ENCODE measurements at regions not wholly inside any gene's neighbourhood (a gene's known extent, or its start where the extent isn't known, plus 50 kb on each side); places are given as distances from the start of the nearest gene placed in this dataset.

DNA sequence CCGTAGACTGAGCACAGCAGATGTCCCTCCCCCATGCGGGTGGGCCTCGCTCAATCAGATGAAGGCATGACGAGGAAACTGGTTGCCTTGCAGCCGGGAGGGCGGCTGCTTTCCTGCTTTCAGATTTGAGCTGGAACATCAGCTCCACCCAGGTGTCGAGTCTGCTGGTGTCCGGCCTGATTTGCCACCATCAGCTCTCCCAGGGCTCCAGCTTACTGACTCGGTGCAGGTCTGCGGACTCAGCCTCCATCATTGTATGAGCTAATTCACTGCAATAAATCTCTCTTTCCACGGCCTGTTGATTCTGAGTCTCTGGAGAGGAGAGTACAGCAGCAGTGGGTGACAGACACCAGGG, 156.2 kb downstream of the KIF26A start:
- no peak for TF ChIP-seq REST (IDR thresholded peaks at IDR 0.05; ENCODE audit: low read depth, low read length)
- TF ChIP-seq, protein P1, sequence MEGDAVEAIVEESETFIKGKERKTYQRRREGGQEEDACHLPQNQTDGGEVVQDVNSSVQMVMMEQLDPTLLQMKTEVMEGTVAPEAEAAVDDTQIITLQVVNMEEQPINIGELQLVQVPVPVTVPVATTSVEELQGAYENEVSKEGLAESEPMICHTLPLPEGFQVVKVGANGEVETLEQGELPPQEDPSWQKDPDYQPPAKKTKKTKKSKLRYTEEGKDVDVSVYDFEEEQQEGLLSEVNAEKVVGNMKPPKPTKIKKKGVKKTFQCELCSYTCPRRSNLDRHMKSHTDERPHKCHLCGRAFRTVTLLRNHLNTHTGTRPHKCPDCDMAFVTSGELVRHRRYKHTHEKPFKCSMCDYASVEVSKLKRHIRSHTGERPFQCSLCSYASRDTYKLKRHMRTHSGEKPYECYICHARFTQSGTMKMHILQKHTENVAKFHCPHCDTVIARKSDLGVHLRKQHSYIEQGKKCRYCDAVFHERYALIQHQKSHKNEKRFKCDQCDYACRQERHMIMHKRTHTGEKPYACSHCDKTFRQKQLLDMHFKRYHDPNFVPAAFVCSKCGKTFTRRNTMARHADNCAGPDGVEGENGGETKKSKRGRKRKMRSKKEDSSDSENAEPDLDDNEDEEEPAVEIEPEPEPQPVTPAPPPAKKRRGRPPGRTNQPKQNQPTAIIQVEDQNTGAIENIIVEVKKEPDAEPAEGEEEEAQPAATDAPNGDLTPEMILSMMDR (IDR thresholded peaks at IDR 0.05): no peak
- no peak for TF ChIP-seq RCOR1 (IDR thresholded peaks at IDR 0.05; ENCODE audit: low read length)
- TF ChIP-seq POLR2AphosphoS5 (IDR thresholded peaks at IDR 0.05; ENCODE audit: low read depth, low read length): no peak
- TF ChIP-seq YY1 (IDR thresholded peaks at IDR 0.05; ENCODE audit: low read depth): no peak
- TF ChIP-seq FOXJ3 (CRISPR knock-in tag; IDR thresholded peaks at IDR 0.05): no peak
- TF ChIP-seq FOXM1 (IDR thresholded peaks at IDR 0.05; ENCODE audit: low read depth): no peak
- no peak for TF ChIP-seq SMC3 (IDR thresholded peaks at IDR 0.05; ENCODE audit: low read depth, low read length)
- no peak for TF ChIP-seq EP300 (IDR thresholded peaks at IDR 0.05; ENCODE audit: borderline replicate concordance in 1 of 2, low read depth in 1 of 2, low read length in 1 of 2)
- no peak for TF ChIP-seq NFIC (IDR thresholded peaks at IDR 0.05; ENCODE audit: borderline replicate concordance)
- no peak for TF ChIP-seq EZH2phosphoT487 (IDR thresholded peaks at IDR 0.05; ENCODE audit: borderline replicate concordance, low read depth)
- TF ChIP-seq GABPA (IDR thresholded peaks at IDR 0.05; ENCODE audit: low read depth): no peak

All from SK-N-SH (cell line).